ENCODE measurements at regions not wholly inside any gene's neighbourhood (a gene's known extent, or its start where the extent isn't known, plus 50 kb on each side); places are given as distances from the start of the nearest gene placed in this dataset.

- TF ChIP-seq CBFB (CRISPR knock-in tag; IDR thresholded peaks at IDR 0.05; ENCODE audit: low read depth): no peak
- TF ChIP-seq SP1 (CRISPR knock-in tag; conservative IDR thresholded peaks at IDR 0.05): no peak
- no peak for TF ChIP-seq RORB (CRISPR knock-in tag; IDR thresholded peaks at IDR 0.05)
- TF ChIP-seq CTCF (IDR thresholded peaks at IDR 0.05): no peak
- TF ChIP-seq ZNF396 (CRISPR knock-in tag; IDR thresholded peaks at IDR 0.05; ENCODE audit: borderline replicate concordance): no peak
- no peak for TF ChIP-seq CREB1 (CRISPR knock-in tag; IDR thresholded peaks at IDR 0.05)
- no peak for TF ChIP-seq ZNF512 (CRISPR knock-in tag; IDR thresholded peaks at IDR 0.05; ENCODE audit: borderline replicate concordance)
- TF ChIP-seq IRF2 (CRISPR knock-in tag; IDR thresholded peaks at IDR 0.05; ENCODE audit: borderline replicate concordance, low read depth): no peak
- TF ChIP-seq PRDM15 (CRISPR knock-in tag; IDR thresholded peaks at IDR 0.05): no peak
Observed at GRCh38 chr14:88987516-88987915, 163.1 kb downstream of the TTC8 start.
